ENCODE measurements at regions not wholly inside any gene's neighbourhood (a gene's known extent, or its start where the extent isn't known, plus 50 kb on each side); places are given as distances from the start of the nearest gene placed in this dataset.

DNA sequence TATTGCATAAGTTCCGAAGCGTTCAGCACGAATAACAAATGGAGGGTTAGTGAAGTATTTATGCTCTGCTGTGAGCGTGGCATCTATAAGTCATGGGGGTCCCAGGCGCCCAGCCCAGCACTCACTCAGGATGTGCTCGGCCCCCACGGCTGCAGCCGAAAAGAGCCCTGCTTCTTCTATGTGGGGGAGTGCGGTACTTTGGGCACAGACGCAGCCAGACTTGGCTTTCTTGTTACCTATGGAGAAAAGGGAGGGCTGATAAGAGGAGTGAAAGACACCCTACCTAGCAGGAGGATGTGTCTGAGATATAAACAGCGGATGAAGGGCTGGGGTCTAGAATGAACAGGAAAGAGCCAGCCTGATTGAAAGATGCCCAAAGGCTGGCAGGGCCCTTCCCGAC is 51.4 kb downstream of the MRPL36 start:
- no peak overlapping the region for H3K9ac ChIP-seq (ENCODE audit: low read depth in 1 of 3, low read length in 3 of 3)
- H3K36me3 ChIP-seq (ENCODE audit: control insufficient read depth in 3 of 3, insufficient read depth in 3 of 3, low read length in 3 of 3) = no peaks in the 10 kb centered on the region
- no peaks in the 10 kb centered on the region for H3K4me1 ChIP-seq (ENCODE audit: control insufficient read depth in 3 of 3, insufficient read depth in 3 of 3, low read length in 3 of 3)
- no peak overlapping the region for H3K4me3 ChIP-seq (ENCODE audit: low read length in 3 of 3)
- no peaks in the 10 kb centered on the region for H3K9me3 ChIP-seq (ENCODE audit: control insufficient read depth in 3 of 3, low read length in 3 of 3)
- no peak overlapping the region for H3K27ac ChIP-seq (ENCODE audit: low read depth, low read length)
- peaks cover 0 to 35% (median 19%) of the 10 kb centered on the region in 3 donors for H3K27me3 ChIP-seq (ENCODE audit: control insufficient read depth in 3 of 3, insufficient read depth in 3 of 3, low read length in 3 of 3)

DNA sequence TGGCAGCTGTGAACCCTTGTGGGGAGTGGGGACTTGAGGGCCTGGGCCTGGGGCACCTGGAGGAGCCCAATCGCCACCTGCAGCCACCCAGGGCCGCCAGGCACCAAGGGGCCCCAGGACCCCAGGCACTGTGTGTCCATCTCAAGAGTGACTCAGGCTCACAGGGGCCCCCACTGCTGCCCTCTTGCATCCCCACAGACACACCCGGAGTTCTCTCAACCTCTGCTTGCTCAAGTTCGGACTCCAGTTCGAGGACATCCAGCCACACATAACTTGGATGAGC is 51.9 kb downstream of the MRPL36 start:
- Histone ChIP-seq H3K36me3 (ENCODE audit: control insufficient read depth in 3 of 3, insufficient read depth in 3 of 3, low read length in 3 of 3) (no peaks in the 10 kb centered on the region), H3K27me3 (ENCODE audit: control insufficient read depth in 3 of 3, insufficient read depth in 3 of 3, low read length in 3 of 3) (peaks cover 0 to 33% (median 18%) of the 10 kb centered on the region in 3 donors), H3K9ac (ENCODE audit: low read depth in 1 of 3, low read length in 3 of 3) (no peak overlapping the region), H3K4me1 (ENCODE audit: control insufficient read depth in 3 of 3, insufficient read depth in 3 of 3, low read length in 3 of 3) (no peaks in the 10 kb centered on the region), H3K27ac (ENCODE audit: low read depth, low read length) (no peak overlapping the region), H3K4me3 (ENCODE audit: low read length in 3 of 3) (no peak overlapping the region), H3K9me3 (ENCODE audit: control insufficient read depth in 3 of 3, low read length in 3 of 3) (no peaks in the 10 kb centered on the region)

DNA sequence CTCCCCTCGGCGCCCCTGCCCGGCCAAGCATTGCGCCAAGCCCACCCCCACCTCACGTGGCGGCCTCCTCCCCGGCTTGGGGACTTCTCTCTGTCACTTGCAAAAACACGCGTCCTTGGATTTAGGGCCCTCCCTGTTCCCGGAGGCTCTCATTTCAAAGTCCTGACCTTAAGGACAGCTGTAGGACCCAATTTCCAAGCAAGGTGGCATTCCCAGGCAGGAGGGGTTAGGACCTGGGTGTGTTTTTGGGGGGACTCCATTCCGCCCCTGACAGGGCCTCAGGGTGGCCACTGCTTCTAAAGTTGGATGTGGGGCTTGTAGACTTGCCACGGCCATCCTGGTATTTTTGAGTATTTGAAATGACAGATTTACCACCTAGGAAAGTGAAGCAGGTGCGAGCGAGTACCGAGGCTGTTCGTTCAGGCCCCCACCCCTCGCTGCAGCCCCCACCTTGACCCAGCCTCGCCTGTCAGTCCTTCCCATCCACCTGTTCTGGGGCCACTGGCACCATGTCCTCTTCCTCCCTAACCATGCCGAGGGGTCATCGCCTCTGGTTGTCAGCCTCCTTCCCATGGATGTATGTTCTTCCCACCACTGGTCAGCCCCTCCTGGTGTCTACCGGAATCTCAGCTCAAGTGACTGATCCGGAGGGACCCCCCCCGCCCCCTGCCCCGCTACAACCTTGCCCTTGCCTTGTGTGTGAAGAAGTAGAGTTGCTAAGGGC is 52.4 kb downstream of the MRPL36 start:
- Histone ChIP-seq H3K9ac (ENCODE audit: low read depth in 1 of 3, low read length in 3 of 3) (no peak overlapping the region), H3K4me1 (ENCODE audit: control insufficient read depth in 3 of 3, insufficient read depth in 3 of 3, low read length in 3 of 3) (no peaks in the 10 kb centered on the region), H3K36me3 (ENCODE audit: control insufficient read depth in 3 of 3, insufficient read depth in 3 of 3, low read length in 3 of 3) (no peaks in the 10 kb centered on the region), H3K9me3 (ENCODE audit: control insufficient read depth in 3 of 3, low read length in 3 of 3) (no peaks in the 10 kb centered on the region), H3K27ac (ENCODE audit: low read depth, low read length) (no peak overlapping the region), H3K27me3 (ENCODE audit: control insufficient read depth in 3 of 3, insufficient read depth in 3 of 3, low read length in 3 of 3) (peaks cover 0 to 29% (median 13%) of the 10 kb centered on the region in 3 donors), H3K4me3 (ENCODE audit: low read length in 3 of 3) (no peak overlapping the region)

DNA sequence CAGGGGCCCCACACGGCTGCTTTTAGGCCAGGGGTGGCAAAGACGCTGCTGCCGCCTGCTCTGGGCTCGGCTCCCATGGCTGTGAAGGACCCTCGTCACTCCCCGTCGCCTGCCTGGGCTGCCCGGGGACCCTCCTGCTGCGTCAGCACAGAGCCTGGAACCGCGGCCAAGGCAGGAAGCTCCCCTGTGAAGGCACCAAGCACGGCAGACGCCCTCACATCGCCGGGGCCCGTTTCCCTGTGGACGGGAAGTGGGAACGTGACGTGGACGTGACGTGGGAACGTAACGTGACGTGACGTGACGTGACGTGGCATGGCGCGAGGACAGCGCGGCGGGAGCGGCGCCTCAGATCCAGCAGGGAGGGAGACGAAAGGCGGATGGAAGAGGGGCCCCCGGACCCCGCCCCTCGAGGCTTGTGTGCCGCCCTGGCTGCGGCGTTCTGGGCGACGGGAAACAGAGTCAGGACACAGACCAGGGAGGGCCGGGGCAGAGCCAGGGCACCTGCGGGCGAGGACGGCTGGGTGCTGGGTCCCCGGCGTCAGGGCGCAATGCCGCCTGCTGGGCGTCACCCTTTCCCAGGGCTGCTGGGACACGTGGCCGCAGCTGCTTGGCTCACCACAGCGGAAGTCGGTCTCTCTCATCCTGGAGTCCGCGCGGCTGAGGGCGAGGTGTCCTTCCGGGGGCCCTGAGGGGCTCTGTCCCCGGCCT is 53.1 kb downstream of the MRPL36 start:
- H3K36me3 ChIP-seq (ENCODE audit: control insufficient read depth in 3 of 3, insufficient read depth in 3 of 3, low read length in 3 of 3) = no peaks in the 10 kb centered on the region
- H3K9me3 ChIP-seq (ENCODE audit: control insufficient read depth in 3 of 3, low read length in 3 of 3) = no peaks in the 10 kb centered on the region
- H3K27ac ChIP-seq (ENCODE audit: low read depth, low read length) = no peak overlapping the region
- H3K4me1 ChIP-seq (ENCODE audit: control insufficient read depth in 3 of 3, insufficient read depth in 3 of 3, low read length in 3 of 3) = no peaks in the 10 kb centered on the region
- H3K27me3 ChIP-seq (ENCODE audit: control insufficient read depth in 3 of 3, insufficient read depth in 3 of 3, low read length in 3 of 3) = peaks cover 0 to 24% (median 11%) of the 10 kb centered on the region in 3 donors
- H3K4me3 ChIP-seq (ENCODE audit: low read length in 3 of 3) = no peak overlapping the region
- H3K9ac ChIP-seq (ENCODE audit: low read depth in 1 of 3, low read length in 3 of 3) = no peak overlapping the region

DNA sequence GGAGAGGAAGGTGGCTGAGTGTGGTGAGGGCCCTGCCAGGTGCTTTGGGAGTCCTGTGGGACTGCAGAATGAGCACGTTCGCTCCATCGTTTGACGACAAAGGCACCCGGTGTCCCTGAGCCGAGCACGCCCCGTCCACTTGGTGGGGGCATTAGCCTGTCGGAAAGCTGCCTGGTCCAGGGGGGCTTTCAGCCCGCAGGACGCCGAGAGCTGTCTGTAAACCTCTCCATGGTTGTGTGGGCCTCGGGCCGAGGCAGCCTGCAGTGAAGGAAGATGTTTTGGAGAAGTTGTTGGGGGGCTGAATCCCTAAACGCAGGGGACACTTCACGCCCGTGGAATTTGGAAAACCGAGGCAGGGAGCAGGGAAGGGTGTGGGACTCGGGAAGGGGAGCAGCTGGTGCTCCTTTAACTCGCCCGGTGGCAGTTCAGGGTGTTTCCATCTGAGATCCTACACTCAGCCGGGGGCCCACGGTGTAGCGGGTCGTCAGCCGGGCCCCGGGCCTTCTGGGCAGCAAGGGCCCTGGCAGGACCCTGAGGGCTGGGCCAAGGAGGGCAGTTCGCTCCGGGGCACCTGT is 53.8 kb downstream of the MRPL36 start:
- Histone ChIP-seq H3K9ac (ENCODE audit: low read depth in 1 of 3, low read length in 3 of 3) (no peak overlapping the region), H3K36me3 (ENCODE audit: control insufficient read depth in 3 of 3, insufficient read depth in 3 of 3, low read length in 3 of 3) (no peaks in the 10 kb centered on the region), H3K27me3 (ENCODE audit: control insufficient read depth in 3 of 3, insufficient read depth in 3 of 3, low read length in 3 of 3) (peaks cover 0 to 18% (median 8%) of the 10 kb centered on the region in 3 donors), H3K4me1 (ENCODE audit: control insufficient read depth in 3 of 3, insufficient read depth in 3 of 3, low read length in 3 of 3) (no peaks in the 10 kb centered on the region), H3K27ac (ENCODE audit: low read depth, low read length) (no peak overlapping the region), H3K9me3 (ENCODE audit: control insufficient read depth in 3 of 3, low read length in 3 of 3) (no peaks in the 10 kb centered on the region), H3K4me3 (ENCODE audit: low read length in 3 of 3) (no peak overlapping the region)

DNA sequence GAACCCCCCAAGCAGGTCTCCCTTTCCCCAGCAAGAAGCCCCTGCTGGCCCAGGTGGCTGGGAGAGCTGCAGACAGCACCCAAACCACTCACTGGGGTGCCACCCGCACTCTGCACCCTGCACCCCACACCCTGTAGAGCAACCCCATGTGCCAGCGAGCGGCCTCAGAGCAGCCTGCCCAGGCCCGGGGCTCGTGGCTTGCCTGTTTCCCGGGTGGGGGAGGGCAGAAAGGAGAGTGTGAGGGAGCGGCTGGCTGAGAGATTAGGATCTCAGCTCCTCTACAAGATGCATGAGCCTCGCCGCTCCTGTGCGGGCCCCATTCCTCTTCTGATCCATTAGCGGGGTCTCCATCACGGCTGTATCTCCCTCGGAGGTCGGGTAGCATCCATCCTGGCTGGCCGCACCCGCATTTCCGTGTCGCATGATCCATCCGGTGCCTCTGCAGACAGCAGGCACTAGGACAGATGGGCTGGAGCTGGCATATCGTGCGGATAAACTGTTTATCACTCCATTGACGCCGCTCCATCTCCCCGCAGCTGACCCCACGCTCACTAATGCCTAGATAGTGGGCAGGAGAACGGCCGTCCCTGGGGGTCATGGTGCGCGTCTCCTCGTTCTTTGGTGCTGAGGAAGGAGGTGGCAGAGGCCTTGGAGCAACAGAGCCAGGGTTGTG is 54.4 kb downstream of the MRPL36 start:
- Histone ChIP-seq H3K27ac (ENCODE audit: low read depth, low read length) (no peak overlapping the region), H3K4me3 (ENCODE audit: low read length in 3 of 3) (no peak overlapping the region), H3K9me3 (ENCODE audit: control insufficient read depth in 3 of 3, low read length in 3 of 3) (no peaks in the 10 kb centered on the region), H3K9ac (ENCODE audit: low read depth in 1 of 3, low read length in 3 of 3) (no peak overlapping the region), H3K27me3 (ENCODE audit: control insufficient read depth in 3 of 3, insufficient read depth in 3 of 3, low read length in 3 of 3) (peaks cover 0 to 13% (median 5%) of the 10 kb centered on the region in 3 donors), H3K4me1 (ENCODE audit: control insufficient read depth in 3 of 3, insufficient read depth in 3 of 3, low read length in 3 of 3) (no peaks in the 10 kb centered on the region), H3K36me3 (ENCODE audit: control insufficient read depth in 3 of 3, insufficient read depth in 3 of 3, low read length in 3 of 3) (no peaks in the 10 kb centered on the region)

DNA sequence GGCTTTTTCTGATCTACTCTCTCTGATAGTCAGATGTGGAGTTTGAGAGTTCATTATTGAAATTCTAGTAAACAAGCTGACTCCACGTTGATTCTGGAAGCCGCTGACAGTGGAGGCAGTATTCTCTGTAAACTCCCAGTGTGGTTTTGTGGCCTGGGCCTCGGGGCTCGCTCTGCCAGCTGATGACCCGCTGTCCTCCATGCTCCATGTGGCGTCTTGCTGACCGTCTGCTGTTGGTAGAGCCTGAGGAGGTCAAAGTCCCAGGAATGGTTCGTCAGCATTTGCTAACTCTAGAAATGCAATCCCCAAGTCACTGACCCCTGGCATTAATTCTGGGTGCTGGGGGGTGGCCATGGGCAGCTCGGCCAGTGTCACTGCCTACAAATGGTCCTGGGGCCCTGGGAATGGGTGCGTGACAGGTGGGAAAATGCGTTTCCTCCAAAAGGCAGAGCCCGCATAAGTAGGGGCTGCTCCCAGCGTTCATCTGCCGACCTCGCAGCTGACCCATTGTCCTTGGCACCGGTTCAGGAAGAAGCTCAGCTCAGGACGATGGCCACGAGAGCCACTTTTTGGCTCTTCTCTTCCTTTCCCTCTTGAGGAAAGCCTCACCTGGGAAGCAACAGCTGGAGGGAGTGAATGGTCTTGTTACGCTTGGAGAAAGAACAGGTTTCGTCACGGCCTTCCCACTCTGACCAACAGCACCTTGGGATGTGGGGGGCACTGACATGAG is 55.1 kb downstream of the MRPL36 start:
- no peaks in the 10 kb centered on the region for H3K36me3 ChIP-seq (ENCODE audit: control insufficient read depth in 3 of 3, insufficient read depth in 3 of 3, low read length in 3 of 3)

DNA sequence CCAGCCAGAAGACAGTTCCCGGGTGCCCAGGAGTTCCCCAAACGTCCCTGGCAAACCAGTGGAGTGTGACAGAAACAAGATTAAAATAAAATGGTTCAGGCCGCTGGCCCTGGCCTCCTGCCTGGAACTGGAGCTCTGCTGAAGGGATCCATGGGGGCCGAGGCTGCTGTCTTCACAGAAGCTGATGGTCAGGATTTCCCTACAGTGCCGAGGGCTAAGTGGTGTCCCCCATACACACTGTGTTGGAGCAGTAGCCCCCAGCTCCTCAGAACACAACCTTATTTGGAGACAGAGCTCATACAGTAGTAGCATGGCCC is 55.9 kb downstream of the MRPL36 start:
- Histone ChIP-seq H3K36me3 (ENCODE audit: control insufficient read depth in 3 of 3, insufficient read depth in 3 of 3, low read length in 3 of 3) (no peaks in the 10 kb centered on the region), H3K27me3 (ENCODE audit: control insufficient read depth in 3 of 3, insufficient read depth in 3 of 3, low read length in 3 of 3) (peaks cover 0 to 12% (median 5%) of the 10 kb centered on the region in 3 donors), H3K9me3 (ENCODE audit: control insufficient read depth in 3 of 3, low read length in 3 of 3) (peaks cover 0 to 6% (median 4%) of the 10 kb centered on the region in 3 donors), H3K4me3 (ENCODE audit: low read length in 3 of 3) (no peak overlapping the region), H3K4me1 (ENCODE audit: control insufficient read depth in 3 of 3, insufficient read depth in 3 of 3, low read length in 3 of 3) (no peaks in the 10 kb centered on the region), H3K27ac (ENCODE audit: low read depth, low read length) (no peak overlapping the region), H3K9ac (ENCODE audit: low read depth in 1 of 3, low read length in 3 of 3) (no peak overlapping the region)

More for the DNA sequence above, 55.1 kb downstream of the MRPL36 start:
- no peak overlapping the region for H3K27ac ChIP-seq (ENCODE audit: low read depth, low read length)
- H3K4me3 ChIP-seq (ENCODE audit: low read length in 3 of 3) = no peak overlapping the region
- no peak overlapping the region for H3K9ac ChIP-seq (ENCODE audit: low read depth in 1 of 3, low read length in 3 of 3)
- no peaks in the 10 kb centered on the region for H3K4me1 ChIP-seq (ENCODE audit: control insufficient read depth in 3 of 3, insufficient read depth in 3 of 3, low read length in 3 of 3)
- peaks cover 0 to 4% (median 3%) of the 10 kb centered on the region in 3 donors for H3K9me3 ChIP-seq (ENCODE audit: control insufficient read depth in 3 of 3, low read length in 3 of 3)
- peaks cover 0 to 12% (median 5%) of the 10 kb centered on the region in 3 donors for H3K27me3 ChIP-seq (ENCODE audit: control insufficient read depth in 3 of 3, insufficient read depth in 3 of 3, low read length in 3 of 3)

DNA sequence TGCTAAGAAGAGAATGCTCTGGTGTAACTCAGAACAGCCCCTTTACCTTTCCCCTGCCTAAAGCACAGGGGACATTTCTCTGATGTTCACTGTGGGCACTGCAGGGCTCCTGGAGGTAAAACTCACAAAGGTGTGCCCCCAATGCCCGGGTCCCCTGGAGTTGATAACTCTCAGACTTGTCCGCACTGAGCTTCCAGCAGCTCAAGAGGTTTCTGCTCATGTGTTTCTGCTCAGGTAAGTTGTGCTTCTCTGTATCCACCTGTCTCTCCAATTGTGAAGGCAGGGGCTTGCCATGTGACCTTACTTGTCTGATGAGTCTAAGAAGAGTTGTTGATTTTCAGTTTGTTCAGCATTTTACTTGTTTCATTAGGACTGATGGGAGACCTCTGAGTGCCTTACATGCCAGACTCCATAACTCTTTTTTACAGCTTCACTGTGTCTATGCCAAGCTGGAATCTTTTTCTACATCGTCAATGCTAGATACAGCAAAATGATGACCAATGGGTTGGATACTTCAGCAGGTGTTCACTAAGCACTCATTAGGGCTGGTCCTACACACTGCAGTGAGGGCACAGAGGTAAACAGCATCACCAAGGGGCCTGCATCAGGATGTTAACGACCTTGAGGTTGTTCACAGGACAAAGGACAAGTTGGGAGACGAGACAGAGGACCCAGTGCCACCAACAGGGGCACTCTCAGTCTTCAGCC is 56.4 kb downstream of the MRPL36 start:
- H3K9me3 ChIP-seq (ENCODE audit: control insufficient read depth in 3 of 3, low read length in 3 of 3) = peaks cover 0 to 6% (median 4%) of the 10 kb centered on the region in 3 donors
- H3K9ac ChIP-seq (ENCODE audit: low read depth in 1 of 3, low read length in 3 of 3) = no peak overlapping the region
- H3K4me1 ChIP-seq (ENCODE audit: control insufficient read depth in 3 of 3, insufficient read depth in 3 of 3, low read length in 3 of 3) = no peaks in the 10 kb centered on the region
- peaks cover 0 to 12% (median 5%) of the 10 kb centered on the region in 3 donors for H3K27me3 ChIP-seq (ENCODE audit: control insufficient read depth in 3 of 3, insufficient read depth in 3 of 3, low read length in 3 of 3)
- H3K4me3 ChIP-seq (ENCODE audit: low read length in 3 of 3) = no peak overlapping the region
- H3K27ac ChIP-seq (ENCODE audit: low read depth, low read length) = no peak overlapping the region
- H3K36me3 ChIP-seq (ENCODE audit: control insufficient read depth in 3 of 3, insufficient read depth in 3 of 3, low read length in 3 of 3) = no peaks in the 10 kb centered on the region

Data from skeletal muscle tissue (tissue), 3 donors.